Gastrocnemius medialis (tissue), 4 donors: ENCODE measurements at regions not wholly inside any gene's neighbourhood (a gene's known extent, or its start where the extent isn't known, plus 50 kb on each side); places are given as distances from the start of the nearest gene placed in this dataset.

ENCODE experiments used
- CTCF ChIP-seq, 5 experiments: fragments of 450-650 bp in 3 of 5; fragments of 200-600 bp in 2 of 5; sonication (generic) in 2 of 5; IDR thresholded peaks in 4 of 5; conservative IDR thresholded peaks in 1 of 5; 1 replicate in 4 of 5; 2 replicates in 1 of 5; pipeline ENCODE4 v1.5.1; 2016 to 2019; ENCODE audit warnings: antibody characterized with exemption in 5 of 5, mild to moderate bottlenecking in 3 of 5, moderate library complexity in 3 of 5
- POLR2A ChIP-seq, 2 donors: fragments of 450-650 bp; IDR thresholded peaks; one replicate each; pipeline ENCODE4 v1.6.1; 2017; ENCODE audit warnings: antibody characterized with exemption in 2 of 2, mild to moderate bottlenecking in 2 of 2, moderate library complexity in 2 of 2

GRCh38 chr3:110881069-110881468, 190.5 kb upstream of the NECTIN3 start:
- TF ChIP-seq POLR2A (IDR thresholded peaks at IDR 0.05) (no peak), CTCF (IDR thresholded peaks at IDR 0.05 in 4 of 5, conservative IDR thresholded peaks at IDR 0.05 in 1 of 5) (no peak)
